Neural progenitor cell (in vitro differentiated cells): ENCODE measurements at regions not wholly inside any gene's neighbourhood (a gene's known extent, or its start where the extent isn't known, plus 50 kb on each side); places are given as distances from the start of the nearest gene placed in this dataset.

Experiments
- DNase-seq: peaks from one replicate; pipeline ENCODE4 v3.0.0-alpha.2; 2016; ENCODE audit warnings: low spot score
- H2AFZ ChIP-seq: fragments of 200-600 bp; sonication (generic); replicated peaks from 2 replicates; pipeline ENCODE4 v1.6.1; 2016; ENCODE audit warnings: antibody characterized with exemption
- H3F3A ChIP-seq: fragments of 200-600 bp; sonication (generic); 2 replicates; pipeline ENCODE4 v1.6.1; 2016; ENCODE audit warnings: antibody characterized with exemption, low read depth
- H3K27ac ChIP-seq: fragments of 200-600 bp; sonication (generic); 2 replicates; pipeline ENCODE4 v1.5.1; 2016; ENCODE audit warnings: mild to moderate bottlenecking
- H3K27me3 ChIP-seq: fragments of 200-600 bp; sonication (generic); 2 replicates; pipeline ENCODE4 v1.6.1; 2016; ENCODE audit warnings: mild to moderate bottlenecking, moderate library complexity
- H3K36me3 ChIP-seq: fragments of 200-600 bp; sonication (generic); 2 replicates; pipeline ENCODE4 v1.5.1; 2016
- H3K4me1 ChIP-seq: fragments of 200-600 bp; sonication (generic); 2 replicates; pipeline ENCODE4 v1.6.1; 2016; ENCODE audit warnings: mixed run types
- H3K4me2 ChIP-seq: fragments of 200-600 bp; sonication (generic); 2 replicates; pipeline ENCODE4 v1.6.1; 2016
- H3K4me3 ChIP-seq: fragments of 200-600 bp; sonication (generic); 2 replicates; pipeline ENCODE4 v1.5.1; 2016
- H3K79me2 ChIP-seq: fragments of 200-600 bp; sonication (generic); 2 replicates; pipeline ENCODE4 v1.6.1; 2016; ENCODE audit warnings: low read depth
- H3K9ac ChIP-seq: fragments of 200-600 bp; sonication (generic); 2 replicates; pipeline ENCODE4 v1.6.1; 2016
- H3K9me3 ChIP-seq: fragments of 200-600 bp; sonication (generic); 2 replicates; pipeline ENCODE4 v1.5.1; 2016; ENCODE audit warnings: low read depth
- H4K20me1 ChIP-seq: fragments of 200-600 bp; sonication (generic); 2 replicates; pipeline ENCODE4 v1.6.1; 2016; ENCODE audit warnings: low read depth
- H3K27ac Mint-ChIP-seq: 3 replicates; pipeline ENCODE4 v1.8.0; 2021; ENCODE audit warnings: mixed read lengths
- H3K27me3 Mint-ChIP-seq: 2 replicates; pipeline ENCODE4 v1.8.0; 2022; ENCODE audit warnings: low read depth, mild to moderate bottlenecking, inconsistent platforms, moderate library complexity, mixed read lengths; ENCODE audit not compliant: insufficient read depth
- H3K36me3 Mint-ChIP-seq: 3 replicates; pipeline ENCODE4 v1.8.0; 2021; ENCODE audit warnings: mixed read lengths
- H3K4me1 Mint-ChIP-seq: 3 replicates; pipeline ENCODE4 v1.8.0; 2021; ENCODE audit warnings: mixed read lengths
- H3K4me3 Mint-ChIP-seq: 3 replicates; pipeline ENCODE4 v1.8.0; 2021; ENCODE audit warnings: mild to moderate bottlenecking, moderate library complexity, mixed read lengths
- H3K9me3 Mint-ChIP-seq: 3 replicates; pipeline ENCODE4 v1.8.0; 2020; ENCODE audit warnings: mixed read lengths
- CTCF ChIP-seq: fragments of 200-600 bp; sonication (generic); IDR thresholded peaks from 2 replicates; pipeline ENCODE4 v1.5.1; 2017; ENCODE audit warnings: antibody characterized with exemption, mild to moderate bottlenecking
- EZH2 ChIP-seq: fragments of 200-600 bp; sonication (generic); IDR thresholded peaks from 2 replicates; pipeline ENCODE4 v1.6.1; 2017; ENCODE audit warnings: antibody characterized with exemption, mild to moderate bottlenecking, moderate library complexity
- EZH2phosphoT487 ChIP-seq: fragments of 200-600 bp; sonication (generic); IDR thresholded peaks from 2 replicates; pipeline ENCODE4 v1.6.1; 2017; ENCODE audit warnings: antibody characterized with exemption

- Mint-ChIP-seq H3K9me3 (no peaks in the 10 kb centered on the region), H3K27ac (no peak overlapping the region), H3K4me3 (no peak overlapping the region), H3K36me3 (no peaks in the 10 kb centered on the region), H3K4me1 (peaks cover 14% of the 10 kb centered on the region), H3K27me3 (peaks cover 4% of the 10 kb centered on the region)
- H3K27ac ChIP-seq, result no peak overlapping the region
- H4K20me1 ChIP-seq, result no peaks in the 10 kb centered on the region
- no peaks in the 10 kb centered on the region for H3K4me1 ChIP-seq
- H2AFZ ChIP-seq, result no peak overlapping the region
- no peak for DNase-seq
- no peak overlapping the region for H3K4me3 ChIP-seq
- no peak overlapping the region for H3K4me2 ChIP-seq
- no peaks in the 10 kb centered on the region for H3K79me2 ChIP-seq
- no peaks in the 10 kb centered on the region for H3F3A ChIP-seq
- no peaks in the 10 kb centered on the region for H3K36me3 ChIP-seq
- TF ChIP-seq EZH2, result no peak
- no peak for TF ChIP-seq EZH2phosphoT487
- TF ChIP-seq CTCF, result no peak
- no peaks in the 10 kb centered on the region for H3K9me3 ChIP-seq
- H3K9ac ChIP-seq, result no peak overlapping the region
- no peaks in the 10 kb centered on the region for H3K27me3 ChIP-seq
Measured at GRCh38 chr22:48047722-48048500, 1285.5 kb downstream of the TBC1D22A start.

GRCh38 chr22:48045369-48045768, 1282.9 kb downstream of the TBC1D22A start:
- H3K4me1 Mint-ChIP-seq, result peaks cover 14% of the 10 kb centered on the region
- H3K36me3 Mint-ChIP-seq, result no peaks in the 10 kb centered on the region
- Histone ChIP-seq H3K4me3 (no peak overlapping the region), H3K9ac (no peak overlapping the region), H3F3A (no peaks in the 10 kb centered on the region), H3K4me2 (no peak overlapping the region), H3K79me2 (no peaks in the 10 kb centered on the region), H3K27ac (no peak overlapping the region), H3K9me3 (no peaks in the 10 kb centered on the region), H3K4me1 (no peaks in the 10 kb centered on the region), H3K27me3 (no peaks in the 10 kb centered on the region), H2AFZ (no peak overlapping the region), H3K36me3 (no peaks in the 10 kb centered on the region), H4K20me1 (no peaks in the 10 kb centered on the region)
- no peak overlapping the region for H3K27ac Mint-ChIP-seq
- no peak for TF ChIP-seq EZH2phosphoT487
- no peak for TF ChIP-seq EZH2
- TF ChIP-seq CTCF, result no peak
- H3K9me3 Mint-ChIP-seq, result peaks cover 5% of the 10 kb centered on the region
- no peak overlapping the region for H3K4me3 Mint-ChIP-seq
- DNase-seq, result no peak
- H3K27me3 Mint-ChIP-seq, result peaks cover 6% of the 10 kb centered on the region

GRCh38 chr22:48044487-48045060, 1282.1 kb downstream of the TBC1D22A start:
- Histone ChIP-seq H4K20me1 (no peaks in the 10 kb centered on the region), H3K4me2 (no peak overlapping the region), H3K27me3 (no peaks in the 10 kb centered on the region), H3K9ac (no peak overlapping the region), H3K4me1 (no peaks in the 10 kb centered on the region), H3K4me3 (no peak overlapping the region), H2AFZ (no peak overlapping the region), H3K27ac (no peak overlapping the region), H3K9me3 (no peaks in the 10 kb centered on the region), H3K36me3 (no peaks in the 10 kb centered on the region), H3K79me2 (no peaks in the 10 kb centered on the region), H3F3A (no peaks in the 10 kb centered on the region)
- Mint-ChIP-seq H3K27me3 (peaks cover 9% of the 10 kb centered on the region), H3K27ac (no peak overlapping the region), H3K4me1 (peaks cover 11% of the 10 kb centered on the region), H3K9me3 (peaks cover 5% of the 10 kb centered on the region), H3K4me3 (no peak overlapping the region), H3K36me3 (no peaks in the 10 kb centered on the region)
- TF ChIP-seq EZH2phosphoT487 (no peak), EZH2 (no peak), CTCF (no peak)
- DNase-seq, result no peak
